ENCODE measurements at regions not wholly inside any gene's neighbourhood (a gene's known extent, or its start where the extent isn't known, plus 50 kb on each side); places are given as distances from the start of the nearest gene placed in this dataset.
"Not testable (repeated sequence)": the region's sequence is repeated elsewhere in the genome, so short reads cannot be mapped to it uniquely, and the experiment has no call there.

DNA sequence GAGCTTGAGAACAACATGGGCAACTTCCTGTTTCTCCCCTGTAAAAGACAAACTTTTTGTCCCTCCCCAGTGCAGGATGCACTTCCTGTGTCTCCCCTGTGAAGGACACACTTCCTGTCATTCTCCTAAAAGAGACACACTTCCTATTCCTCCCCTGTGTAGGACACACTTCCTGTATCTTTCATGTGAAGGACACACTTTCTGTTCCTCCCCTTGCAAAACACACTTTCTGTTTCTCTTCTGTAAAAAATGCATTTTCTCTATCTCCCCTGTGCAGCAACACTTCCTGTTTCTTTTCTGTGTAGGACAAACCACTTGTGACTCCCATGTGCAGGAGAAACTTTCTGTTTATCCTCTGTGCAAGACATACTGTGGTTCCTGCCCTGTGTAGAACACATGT, 488.6 kb upstream of the USP9Y start:
- no peak for DNase-seq (ENCODE audit: low read depth in 3 of 3)

DNA sequence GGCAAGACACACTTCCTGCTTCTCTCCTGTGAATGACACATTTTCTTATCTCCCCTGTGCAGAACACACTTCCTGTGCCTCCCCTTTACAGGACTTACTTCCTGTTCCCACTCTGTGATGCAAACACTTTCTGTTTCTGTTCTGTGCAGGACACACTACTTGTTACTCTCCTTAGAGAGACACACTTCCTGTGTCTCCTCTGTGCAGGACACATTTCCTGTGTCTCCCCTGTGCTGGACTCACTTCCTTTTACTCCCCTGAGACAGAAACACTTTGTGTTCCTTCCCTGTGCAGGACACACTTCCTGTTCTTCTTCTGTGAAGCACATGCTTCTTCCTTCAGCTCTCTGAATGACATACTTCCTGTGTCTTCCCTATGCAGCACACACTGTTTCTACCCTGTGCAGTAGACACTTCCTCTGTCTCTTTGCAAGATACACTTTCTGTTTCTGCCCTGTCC, 485.4 kb upstream of the USP9Y start:
- DNase-seq (ENCODE audit: low read depth in 3 of 3): no peak

DNA sequence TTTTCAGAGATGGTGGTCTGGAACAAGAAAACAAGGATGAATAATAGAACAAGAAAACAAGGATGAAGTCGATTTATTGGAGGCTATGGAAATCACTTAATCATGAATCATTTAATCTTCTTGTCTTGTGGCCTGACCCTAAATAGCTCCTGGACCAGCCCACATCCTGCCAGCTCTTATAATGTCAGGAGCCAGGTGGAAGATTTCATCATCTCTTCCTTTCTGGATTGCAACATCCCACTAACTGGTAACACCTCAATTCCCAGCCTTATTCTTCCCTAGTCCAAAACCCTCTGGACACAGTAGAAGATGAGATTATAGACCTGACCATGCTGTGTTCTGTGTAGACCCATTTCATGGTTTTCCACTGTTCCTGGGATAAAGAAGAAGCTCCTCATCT, 470.1 kb upstream of the USP9Y start:
- DNase-seq (ENCODE audit: low read depth in 3 of 3): no peak

GRCh38 chrY:12236399-12236798, 464.6 kb upstream of the USP9Y start:
- DNase-seq (ENCODE audit: low read depth in 3 of 3): no peak

DNA sequence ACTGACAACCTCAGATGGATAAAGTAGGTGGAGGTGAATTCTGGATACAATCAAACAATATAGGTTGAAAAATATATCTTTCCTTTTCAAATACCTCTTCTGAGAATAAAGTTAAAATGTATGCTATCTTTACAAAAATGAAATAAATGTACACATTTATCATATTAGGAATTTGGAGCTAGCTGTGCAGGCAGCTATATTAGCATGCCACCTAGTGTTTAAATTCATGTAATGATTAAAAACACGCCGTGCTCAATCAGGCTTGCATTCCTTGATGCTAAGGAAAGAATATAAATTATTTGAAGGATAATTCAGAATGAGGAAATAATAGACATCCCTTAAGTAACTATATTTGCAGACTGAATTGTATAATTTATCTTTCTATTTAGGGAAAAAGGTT, 460.7 kb upstream of the USP9Y start:
- DNase-seq (ENCODE audit: low read depth in 3 of 3): not testable (repeated sequence)

- DNase-seq (ENCODE audit: low read depth in 3 of 3): no peak
Observed at GRCh38 chrY:12244146-12244545, 456.9 kb upstream of the USP9Y start.

GRCh38 chrY:12253756-12254155, 447.3 kb upstream of the USP9Y start:
- DNase-seq (ENCODE audit: low read depth in 3 of 3): no peak

DNA sequence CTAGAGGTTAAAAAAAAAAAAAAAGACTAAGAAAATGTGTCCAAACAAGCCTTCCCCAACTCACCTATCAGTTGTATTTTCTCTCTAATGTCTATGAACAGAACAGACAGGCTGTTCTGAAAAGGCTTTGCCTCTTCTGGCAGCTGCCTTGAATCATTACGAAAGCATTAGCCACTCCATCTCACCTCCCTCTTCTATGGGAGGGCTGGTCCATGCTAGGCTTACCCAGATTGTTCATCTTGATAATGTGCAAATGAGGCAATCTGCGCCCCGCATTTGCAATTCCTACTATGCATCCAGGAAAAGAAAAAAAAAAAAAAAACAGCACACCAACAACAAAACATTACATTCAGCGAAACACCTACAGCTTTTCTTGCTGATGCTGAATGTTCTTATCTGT, 429.9 kb upstream of the USP9Y start:
- DNase-seq (ENCODE audit: low read depth in 3 of 3): no peak

- no peak for DNase-seq (ENCODE audit: low read depth in 3 of 3)
Observed at GRCh38 chrY:12285608-12286007, 415.4 kb upstream of the USP9Y start.

DNA sequence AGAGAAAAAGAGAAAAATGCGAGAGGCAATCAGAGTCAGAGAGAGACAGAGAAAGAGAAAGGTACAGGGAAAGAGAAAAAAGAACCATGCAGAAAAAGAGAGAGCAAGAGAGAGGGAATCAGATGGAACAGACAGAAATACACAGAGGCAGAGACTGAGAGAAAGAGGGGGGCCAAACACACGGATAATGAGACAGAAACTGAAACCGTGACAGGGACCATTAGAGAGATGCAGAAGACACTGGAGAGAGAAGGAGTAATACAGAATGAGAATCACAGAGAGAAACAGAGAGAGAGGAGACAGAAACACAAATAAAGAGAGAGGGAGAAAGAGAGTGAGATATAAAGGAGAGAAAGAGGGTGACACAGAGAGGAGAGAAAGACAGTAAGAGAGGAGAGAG, 412.1 kb upstream of the USP9Y start:
- no peak for DNase-seq (ENCODE audit: low read depth in 3 of 3)

DNA sequence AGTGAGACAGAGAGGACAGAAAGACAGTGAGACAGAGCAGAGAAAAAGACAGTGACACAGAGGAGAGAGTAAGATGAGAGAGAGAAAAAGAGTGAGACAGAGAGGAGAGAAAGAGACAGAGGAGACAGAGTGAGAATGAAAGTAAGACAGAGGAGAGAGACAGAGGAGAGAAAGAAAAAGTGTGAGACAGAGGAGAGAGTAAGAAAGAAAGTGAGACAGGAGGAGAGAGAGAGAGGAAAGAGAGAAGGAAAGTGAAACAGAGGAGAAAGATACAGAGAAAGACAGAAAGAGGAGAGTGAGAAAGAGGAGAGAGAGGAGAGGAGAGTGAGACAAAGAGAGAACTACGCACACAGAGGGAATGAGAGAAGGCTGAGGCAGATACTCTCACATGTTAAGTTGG, 411.6 kb upstream of the USP9Y start:
- DNase-seq (ENCODE audit: low read depth in 3 of 3): no peak

DNA sequence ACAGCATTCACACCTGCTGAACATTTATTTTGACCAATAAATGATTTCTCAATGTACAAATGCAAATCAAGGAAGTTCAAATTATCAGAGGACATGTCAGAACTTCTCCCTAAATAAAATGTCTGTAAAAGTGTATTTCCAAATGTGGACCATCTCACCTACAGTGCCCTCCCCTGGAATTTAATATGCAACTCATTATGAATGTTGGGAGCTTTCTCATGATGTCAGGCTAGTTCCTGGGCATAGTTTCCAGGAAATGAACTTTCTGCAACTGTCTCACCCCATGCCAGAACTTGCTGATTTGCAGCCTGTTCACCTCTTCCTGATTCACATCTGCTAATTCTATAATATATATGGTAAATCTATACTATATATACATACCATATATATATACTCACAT, 408.5 kb upstream of the USP9Y start:
- DNase-seq (ENCODE audit: low read depth in 3 of 3): no peak

GRCh38 chrY:12296460-12296859, 404.6 kb upstream of the USP9Y start:
- DNase-seq (ENCODE audit: low read depth in 3 of 3): no peak

DNA sequence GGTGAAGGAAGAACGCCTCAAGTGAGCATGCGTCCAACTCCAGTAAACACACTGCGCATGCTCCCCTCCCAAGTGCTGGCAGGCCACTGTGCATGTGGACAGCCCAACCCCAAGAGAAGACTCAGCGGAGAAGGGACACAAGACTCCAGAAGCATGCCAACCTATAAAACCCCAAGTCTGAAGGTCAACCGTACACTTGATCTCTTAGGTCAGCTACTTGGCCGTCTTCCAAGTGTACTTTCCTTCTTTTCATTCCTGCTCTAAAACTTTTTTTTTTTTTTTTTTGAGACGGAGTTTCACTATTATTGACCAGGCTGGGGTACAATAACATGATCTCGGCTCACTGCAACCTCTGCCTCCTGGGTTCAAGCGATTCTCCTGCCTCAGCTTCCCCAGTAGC, 401.2 kb upstream of the USP9Y start:
- not testable (repeated sequence) for DNase-seq (ENCODE audit: low read depth in 3 of 3)

DNA sequence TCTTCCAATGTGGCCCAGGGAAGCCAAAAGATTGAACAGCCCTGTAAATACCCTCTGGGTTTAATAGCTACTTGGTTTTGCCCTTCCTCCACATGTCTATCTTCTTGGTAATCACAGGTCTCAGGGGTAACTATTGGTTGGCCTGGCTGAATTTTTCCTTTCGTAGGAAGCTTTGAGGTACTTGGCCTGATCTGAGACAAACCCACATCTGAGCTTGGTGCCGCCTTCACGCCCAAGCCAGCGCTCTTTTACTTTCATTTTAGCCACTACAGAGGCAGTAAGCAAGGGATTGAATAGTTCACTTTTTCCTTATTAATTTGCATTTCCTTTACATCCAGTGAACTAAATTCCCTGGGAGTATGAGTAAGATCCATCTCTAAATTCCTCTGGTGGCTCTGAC, 397.6 kb upstream of the USP9Y start:
- no peak for DNase-seq (ENCODE audit: low read depth in 3 of 3)

DNA sequence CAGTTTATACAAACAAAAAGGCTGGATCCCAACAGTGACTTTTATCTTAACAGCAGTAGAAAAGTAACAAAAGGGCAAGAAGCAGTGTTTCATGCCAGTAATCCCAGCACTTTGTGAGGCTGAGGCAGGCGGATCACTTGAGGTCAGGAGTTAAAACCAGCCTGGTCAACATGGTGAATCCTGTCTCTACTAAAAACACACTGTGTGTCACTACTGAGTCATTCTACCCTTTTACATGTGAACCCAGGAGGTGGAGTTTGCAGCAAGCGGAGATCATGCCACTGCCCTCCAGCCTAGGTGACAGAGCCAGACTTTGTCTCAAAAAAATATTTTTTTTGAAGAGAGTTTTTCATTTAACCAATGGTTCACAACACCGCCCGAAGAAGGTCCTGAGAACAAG, 395.6 kb upstream of the USP9Y start:
- DNase-seq (ENCODE audit: low read depth in 3 of 3): no peak

DNA sequence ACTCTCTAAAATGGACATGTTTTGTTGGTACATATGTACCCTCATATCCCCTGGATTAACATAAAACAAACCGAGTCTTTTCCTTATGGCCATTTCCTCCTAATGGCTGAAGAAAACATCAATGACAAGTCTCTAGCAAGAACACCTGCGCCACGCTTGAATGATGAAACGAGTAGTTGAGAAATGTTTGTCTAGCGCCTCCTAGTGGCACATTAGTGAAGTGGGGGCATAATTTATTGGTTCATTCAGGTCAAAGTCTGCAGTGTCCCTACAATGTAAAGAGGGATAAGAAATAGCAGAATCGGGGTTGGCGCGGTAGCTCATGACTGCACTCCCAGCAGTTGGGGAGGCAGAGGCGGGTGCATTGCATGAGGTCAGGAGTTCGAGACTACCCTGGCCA, 391.8 kb upstream of the USP9Y start:
- no peak for DNase-seq (ENCODE audit: low read depth in 3 of 3)

GRCh38 chrY:12310832-12311231, 390.2 kb upstream of the USP9Y start:
- no peak for DNase-seq (ENCODE audit: low read depth in 3 of 3)

- no peak for DNase-seq (ENCODE audit: low read depth in 3 of 3)
Observed at GRCh38 chrY:12327751-12328150, 373.3 kb upstream of the USP9Y start.

DNA sequence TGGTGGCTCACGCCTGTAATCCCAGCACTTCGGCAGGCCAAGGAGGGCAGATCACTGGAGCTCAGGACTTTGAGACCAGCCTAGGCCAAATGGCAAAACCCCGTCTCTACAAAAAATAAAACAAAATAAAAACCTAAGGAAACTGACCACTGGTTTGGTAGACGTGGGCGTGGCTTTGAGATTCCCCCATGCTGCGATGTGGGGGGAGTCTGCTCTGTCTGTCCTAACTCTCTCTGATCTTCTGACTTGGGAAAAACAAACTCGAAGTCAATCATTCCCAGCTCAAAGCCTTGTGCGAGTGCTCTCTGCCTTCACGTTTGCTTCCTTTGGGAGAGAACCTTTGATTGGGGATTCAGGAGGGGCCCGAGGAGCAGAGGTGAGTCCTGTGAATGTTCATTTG, 369.1 kb upstream of the USP9Y start:
- not testable (repeated sequence) for DNase-seq (ENCODE audit: low read depth in 3 of 3)

DNA sequence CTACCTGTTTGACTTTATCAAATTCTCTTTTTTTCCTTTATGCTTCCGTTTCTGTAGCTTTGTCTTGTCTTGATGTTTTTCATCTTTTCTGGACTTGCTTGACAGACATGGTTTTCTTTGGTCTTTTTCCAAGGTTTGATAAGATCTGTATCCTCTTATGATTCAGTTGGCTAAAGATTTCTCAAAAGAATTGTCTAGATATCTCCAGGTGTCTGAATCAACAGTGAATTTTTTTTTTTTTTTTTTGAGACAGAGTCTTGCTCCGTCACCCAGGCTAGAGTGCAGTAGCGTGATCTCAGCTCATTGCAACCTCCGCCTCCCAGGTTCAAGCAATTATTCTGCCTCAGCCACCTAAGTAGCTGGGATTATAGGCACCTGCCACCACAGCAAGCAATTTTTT, 357.8 kb upstream of the USP9Y start:
- DNase-seq (ENCODE audit: low read depth in 3 of 3): no peak

- DNase-seq (ENCODE audit: low read depth in 3 of 3): no peak
Observed at GRCh38 chrY:12348181-12348580, 352.9 kb upstream of the USP9Y start.

- DNase-seq (ENCODE audit: low read depth in 3 of 3): no peak
Observed at GRCh38 chrY:12357204-12357603, 343.8 kb upstream of the USP9Y start.

GRCh38 chrY:12357655-12358054, 343.4 kb upstream of the USP9Y start:
- DNase-seq (ENCODE audit: low read depth in 3 of 3): no peak

DNA sequence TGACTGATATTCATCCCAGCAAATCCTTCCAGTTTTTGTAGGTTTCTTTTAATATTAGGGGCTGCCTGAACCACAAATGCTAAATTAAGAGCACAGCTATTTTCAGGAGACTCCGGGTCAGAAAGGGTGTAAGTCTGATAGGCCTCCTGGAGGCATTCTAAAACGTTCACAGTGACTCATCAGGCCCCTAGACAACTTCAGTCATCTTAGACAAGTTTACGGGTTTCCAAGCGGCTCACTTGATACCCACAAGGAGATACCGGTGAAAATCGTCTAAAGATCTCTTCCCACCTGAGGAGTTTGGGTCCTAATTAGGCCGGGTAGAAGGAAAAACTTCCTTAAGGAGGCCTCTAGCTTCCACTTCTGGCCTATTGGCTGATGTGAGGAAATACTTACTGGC, 342.7 kb upstream of the USP9Y start:
- DNase-seq (ENCODE audit: low read depth in 3 of 3): no peak
